ENCODE measurements at regions not wholly inside any gene's neighbourhood (a gene's known extent, or its start where the extent isn't known, plus 50 kb on each side); places are given as distances from the start of the nearest gene placed in this dataset.

GRCh38 chr22:27485842-27486241 lies 315.7 kb downstream of the MN1 start:
- DNase-seq = no peak
- Histone ChIP-seq H3K4me3 (no peak overlapping the region), H3K9me3 (no peaks in the 10 kb centered on the region), H3K4me1 (peaks cover 14 to 26% (median 20%) of the 10 kb centered on the region in 4 donors), H3K27me3 (no peaks in the 10 kb centered on the region), H3K36me3 (no peaks in the 10 kb centered on the region), H3K27ac (no peak overlapping the region)
- intact Hi-C loops (cut with DNase I; ENCODE audit: low total_unique reads) = no loop called here
- TF ChIP-seq POLR2AphosphoS5 (IDR thresholded peaks at IDR 0.05) (no peak), CTCF (IDR thresholded peaks at IDR 0.05) (no peak), POLR2A (IDR thresholded peaks at IDR 0.05) (no peak), EP300 (IDR thresholded peaks at IDR 0.05) (no peak)
- 67 to 83% (median 75%) methylated on average over 3 of the region's 3 CpGs for WGBS, 5 donors

GRCh38 chr22:27487600-27488452 lies 313.7 kb downstream of the MN1 start:
- WGBS, 5 donors = 21 to 41% (median 30%) methylated on average over 20 to 21 of the region's 21 CpGs
- DNase-seq = peak in 1 of 2 donors; percentile 76
- Histone ChIP-seq H3K27me3 (no peaks in the 10 kb centered on the region), H3K4me1 (peaks cover 14 to 26% (median 20%) of the 10 kb centered on the region in 4 donors), H3K9me3 (peaks cover 0 to 12% (median 6%) of the 10 kb centered on the region in 4 donors), H3K4me3 (no peak overlapping the region), H3K27ac (peak overlapping the region in 4 of 5 donors; percentile 55 to 73 (median 68)), H3K36me3 (no peaks in the 10 kb centered on the region)
- intact Hi-C loops (cut with DNase I; ENCODE audit: low total_unique reads) = no loop called here
- TF ChIP-seq POLR2A (IDR thresholded peaks at IDR 0.05) = no peak
- no peak for TF ChIP-seq POLR2AphosphoS5 (IDR thresholded peaks at IDR 0.05)
- no peak for TF ChIP-seq EP300 (IDR thresholded peaks at IDR 0.05)

GRCh38 chr22:27488456-27489177 lies 312.9 kb downstream of the MN1 start:
- peaks cover 14 to 26% (median 20%) of the 10 kb centered on the region in 4 donors for H3K4me1 ChIP-seq
- H3K9me3 ChIP-seq = peaks cover 0 to 13% (median 8%) of the 10 kb centered on the region in 4 donors
- peak in 1 of 3 donors; percentile 24 for TF ChIP-seq POLR2AphosphoS5 (IDR thresholded peaks at IDR 0.05)
- no peak for TF ChIP-seq CTCF (IDR thresholded peaks at IDR 0.05)
- no peaks in the 10 kb centered on the region for H3K36me3 ChIP-seq
- intact Hi-C loops (cut with DNase I; ENCODE audit: low total_unique reads) = no loop called here
- DNase-seq = peak; percentile 39 to 68
- no peaks in the 10 kb centered on the region for H3K27me3 ChIP-seq
- H3K4me3 ChIP-seq = no peak overlapping the region
- 17 to 24% (median 19%) methylated on average over 12 of the region's 12 CpGs for WGBS, 5 donors
- peak overlapping the region in 4 of 5 donors; percentile 55 to 73 (median 68) for H3K27ac ChIP-seq

- Histone ChIP-seq H3K27ac (peak overlapping the region in 4 of 5 donors; percentile 55 to 73 (median 68)), H3K4me3 (no peak overlapping the region), H3K36me3 (no peaks in the 10 kb centered on the region), H3K9me3 (peaks cover 0 to 13% (median 8%) of the 10 kb centered on the region in 4 donors), H3K27me3 (no peaks in the 10 kb centered on the region), H3K4me1 (peaks cover 14 to 26% (median 20%) of the 10 kb centered on the region in 4 donors)
- WGBS, 5 donors = 19 to 26% (median 23%) methylated on average over 4 of the region's 4 CpGs
- intact Hi-C loops (cut with DNase I; ENCODE audit: low total_unique reads) = no loop called here
- no peak for TF ChIP-seq POLR2A (IDR thresholded peaks at IDR 0.05)
- no peak for TF ChIP-seq POLR2AphosphoS5 (IDR thresholded peaks at IDR 0.05)
- no peak for TF ChIP-seq CTCF (IDR thresholded peaks at IDR 0.05)
- no peak for TF ChIP-seq EP300 (IDR thresholded peaks at IDR 0.05)
- peak; percentile 71 to 87 for DNase-seq
These were observed 312.3 kb downstream of the MN1 start for GRCh38 chr22:27489178-27489675.

Measured in stomach (tissue), 8 donors.